ENCODE measurements at regions not wholly inside any gene's neighbourhood (a gene's known extent, or its start where the extent isn't known, plus 50 kb on each side); places are given as distances from the start of the nearest gene placed in this dataset.

DNA sequence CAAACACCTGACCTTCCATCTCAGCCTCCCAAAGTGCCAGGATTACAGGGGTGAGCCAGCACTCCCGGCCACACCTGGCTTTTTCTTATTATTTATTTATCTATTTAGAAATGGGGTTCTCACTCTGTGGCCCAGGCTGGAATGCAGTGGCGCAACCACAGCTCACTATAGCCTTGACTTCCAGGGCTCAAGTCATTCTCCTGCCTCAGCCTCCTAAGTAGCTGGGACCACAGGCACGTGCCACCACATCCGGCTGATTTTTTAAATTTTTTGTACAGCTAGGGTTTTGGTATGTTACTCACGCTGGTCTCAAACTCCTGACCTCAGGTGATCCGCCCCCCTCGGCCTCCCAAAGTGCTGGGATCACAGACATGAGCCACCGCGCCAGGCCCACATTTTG, 56.9 kb upstream of the MYL10 start:
- TF ChIP-seq CTCF (IDR thresholded peaks at IDR 0.05; ENCODE audit: extremely low read depth in 1 of 2, insufficient read depth in 1 of 2, low read depth in 1 of 2, low read length in 2 of 2) (no peak), MYC (IDR thresholded peaks at IDR 0.05; ENCODE audit: low read depth, low read length) (no peak), EZH2 (IDR thresholded peaks at IDR 0.05; ENCODE audit: borderline replicate concordance, low read depth, low read length, severe bottlenecking) (no peak), POLR2AphosphoS5 (IDR thresholded peaks at IDR 0.05; ENCODE audit: insufficient read depth, low read depth, low read length) (no peak), POLR2A (IDR thresholded peaks at IDR 0.05; ENCODE audit: low read depth, low read length) (no peak), FOS (IDR thresholded peaks at IDR 0.05; ENCODE audit: borderline replicate concordance, insufficient read depth, low read length) (no peak), MAX (IDR thresholded peaks at IDR 0.05; ENCODE audit: insufficient read depth, insufficient read length) (no peak), JUN (IDR thresholded peaks at IDR 0.05; ENCODE audit: borderline replicate concordance, insufficient read depth, insufficient read length, low read depth) (no peak), GATA2 (IDR thresholded peaks at IDR 0.05; ENCODE audit: insufficient read depth, insufficient read length, low read depth, low read length) (no peak)
